ENCODE measurements at regions not wholly inside any gene's neighbourhood (a gene's known extent, or its start where the extent isn't known, plus 50 kb on each side); places are given as distances from the start of the nearest gene placed in this dataset.
"Not testable (repeated sequence)": the region's sequence is repeated elsewhere in the genome, so short reads cannot be mapped to it uniquely, and the experiment has no call there.

DNA sequence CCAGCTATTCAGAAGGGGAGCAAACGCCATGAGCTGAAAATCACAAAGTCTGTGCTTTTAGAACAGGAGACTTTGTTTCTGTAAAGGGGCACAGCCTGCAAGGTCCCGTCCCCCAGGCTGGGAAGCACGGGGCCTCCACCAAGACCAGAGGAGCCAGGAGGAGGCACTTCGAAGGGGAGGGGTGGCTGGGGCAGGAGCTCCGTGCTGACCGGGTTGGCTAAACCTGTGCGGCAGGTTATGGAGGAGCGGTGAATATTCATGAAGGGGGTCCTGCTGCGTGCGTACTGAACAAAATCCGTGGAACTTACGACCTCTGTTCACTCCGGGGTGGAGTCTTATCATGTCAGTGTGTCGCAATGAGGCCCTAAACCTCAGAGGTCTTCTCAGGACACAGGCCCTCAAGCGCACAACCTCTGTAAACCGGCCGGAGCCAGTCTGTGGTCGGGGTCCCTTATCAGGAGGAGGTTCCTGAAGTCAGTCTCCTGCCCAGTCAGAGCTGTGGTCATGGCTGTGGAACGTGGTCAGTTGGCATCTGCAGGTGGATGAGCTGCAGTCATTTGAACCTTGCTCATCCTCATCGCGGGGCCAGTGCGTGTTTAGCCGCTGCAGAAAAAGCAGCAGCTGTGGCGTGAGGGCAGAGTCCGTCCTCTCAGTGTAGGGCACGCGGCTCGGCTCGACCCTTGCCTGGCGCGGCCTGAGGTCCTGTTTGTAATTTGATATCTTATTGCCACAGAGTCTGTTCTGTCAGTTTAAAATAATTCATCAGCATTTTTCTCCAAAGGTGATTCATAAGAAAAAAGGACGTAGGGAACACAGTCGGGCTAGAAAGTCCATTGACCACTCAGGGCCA lies 5507.7 kb upstream of the TPTE start:
- not testable (repeated sequence) for H3K4me3 ChIP-seq (ENCODE audit: low read length in 2 of 2); H3K27ac ChIP-seq (ENCODE audit: low read length); H3K4me1 ChIP-seq (ENCODE audit: control insufficient read depth, insufficient read depth, low read length); H3K36me3 ChIP-seq (ENCODE audit: control insufficient read depth in 2 of 2, insufficient read depth in 2 of 2, low read length in 2 of 2); H3K27me3 ChIP-seq (ENCODE audit: control insufficient read depth in 1 of 2, insufficient read depth in 2 of 2, low read length in 2 of 2); H3K9me3 ChIP-seq (ENCODE audit: control insufficient read depth in 2 of 2, low read length in 2 of 2); H3K9ac ChIP-seq (ENCODE audit: low read length in 2 of 2)

GRCh38 chr21:5015187-5015586 lies 5506.2 kb upstream of the TPTE start:
- not testable (repeated sequence) for H3K4me1 ChIP-seq (ENCODE audit: control insufficient read depth, insufficient read depth, low read length)

DNA sequence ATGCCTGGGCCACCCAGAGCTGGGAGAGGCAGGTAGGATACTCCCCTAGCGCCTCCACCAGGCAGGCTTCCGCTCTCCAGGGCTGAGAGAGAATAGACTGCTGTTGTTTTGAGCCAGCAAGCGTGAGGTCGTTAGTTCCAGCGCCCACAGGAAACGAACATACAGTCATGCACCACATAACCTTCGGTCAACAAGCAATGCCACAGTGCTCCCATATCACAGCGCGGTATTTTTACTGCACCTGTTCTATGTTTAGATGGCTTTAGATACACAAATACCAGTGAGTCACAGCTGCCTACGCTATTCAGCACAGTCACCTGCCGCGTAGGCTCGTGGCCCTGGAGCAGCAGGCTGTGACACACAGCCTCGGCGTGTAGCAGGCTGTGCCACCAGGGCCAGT lies 5502.3 kb upstream of the TPTE start:
- not testable (repeated sequence) for H3K9me3 ChIP-seq (ENCODE audit: control insufficient read depth in 2 of 2, low read length in 2 of 2); H3K27me3 ChIP-seq (ENCODE audit: control insufficient read depth in 1 of 2, insufficient read depth in 2 of 2, low read length in 2 of 2); H3K4me3 ChIP-seq (ENCODE audit: low read length in 2 of 2); H3K9ac ChIP-seq (ENCODE audit: low read length in 2 of 2); H3K4me1 ChIP-seq (ENCODE audit: control insufficient read depth, insufficient read depth, low read length); H3K36me3 ChIP-seq (ENCODE audit: control insufficient read depth in 2 of 2, insufficient read depth in 2 of 2, low read length in 2 of 2); H3K27ac ChIP-seq (ENCODE audit: low read length)

More at GRCh38 chr21:5015187-5015586, 5506.2 kb upstream of the TPTE start:
- H3K9ac ChIP-seq (ENCODE audit: low read length in 2 of 2); H3K9me3 ChIP-seq (ENCODE audit: control insufficient read depth in 2 of 2, low read length in 2 of 2); H3K27ac ChIP-seq (ENCODE audit: low read length); H3K36me3 ChIP-seq (ENCODE audit: control insufficient read depth in 2 of 2, insufficient read depth in 2 of 2, low read length in 2 of 2); H3K27me3 ChIP-seq (ENCODE audit: control insufficient read depth in 1 of 2, insufficient read depth in 2 of 2, low read length in 2 of 2); H3K4me3 ChIP-seq (ENCODE audit: low read length in 2 of 2): not testable (repeated sequence)

GRCh38 chr21:5021815-5022214 lies 5499.6 kb upstream of the TPTE start:
- H3K4me3 ChIP-seq (ENCODE audit: low read length in 2 of 2); H3K9me3 ChIP-seq (ENCODE audit: control insufficient read depth in 2 of 2, low read length in 2 of 2); H3K27me3 ChIP-seq (ENCODE audit: control insufficient read depth in 1 of 2, insufficient read depth in 2 of 2, low read length in 2 of 2): not testable (repeated sequence)

DNA sequence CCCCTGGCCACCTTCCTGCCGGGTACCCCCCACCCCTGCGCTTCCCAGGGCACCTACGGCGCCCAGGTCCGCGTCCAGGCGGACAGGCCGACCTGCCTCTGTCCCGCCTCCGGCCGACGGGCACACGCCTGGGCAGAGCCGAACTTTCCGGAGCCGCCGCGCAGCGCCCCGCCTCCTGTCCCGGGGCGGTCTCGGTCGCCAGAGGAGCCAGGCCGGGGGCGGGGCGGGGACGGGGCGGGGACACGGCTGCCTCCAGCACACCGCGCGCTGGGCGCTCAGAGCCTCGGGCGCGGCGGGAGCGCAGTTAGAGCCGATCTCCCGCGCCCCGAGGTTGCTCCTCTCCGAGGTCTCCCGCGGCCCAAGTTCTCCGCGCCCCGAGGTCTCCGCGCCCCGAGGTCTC lies 5499.1 kb upstream of the TPTE start:
- not testable (repeated sequence) for H3K9me3 ChIP-seq (ENCODE audit: control insufficient read depth in 2 of 2, low read length in 2 of 2); H3K9ac ChIP-seq (ENCODE audit: low read length in 2 of 2); H3K4me3 ChIP-seq (ENCODE audit: low read length in 2 of 2); H3K27ac ChIP-seq (ENCODE audit: low read length); H3K4me1 ChIP-seq (ENCODE audit: control insufficient read depth, insufficient read depth, low read length); H3K36me3 ChIP-seq (ENCODE audit: control insufficient read depth in 2 of 2, insufficient read depth in 2 of 2, low read length in 2 of 2); H3K27me3 ChIP-seq (ENCODE audit: control insufficient read depth in 1 of 2, insufficient read depth in 2 of 2, low read length in 2 of 2)

More at GRCh38 chr21:5021815-5022214, 5499.6 kb upstream of the TPTE start:
- H3K36me3 ChIP-seq (ENCODE audit: control insufficient read depth in 2 of 2, insufficient read depth in 2 of 2, low read length in 2 of 2); H3K9ac ChIP-seq (ENCODE audit: low read length in 2 of 2); H3K4me1 ChIP-seq (ENCODE audit: control insufficient read depth, insufficient read depth, low read length); H3K27ac ChIP-seq (ENCODE audit: low read length): not testable (repeated sequence)

DNA sequence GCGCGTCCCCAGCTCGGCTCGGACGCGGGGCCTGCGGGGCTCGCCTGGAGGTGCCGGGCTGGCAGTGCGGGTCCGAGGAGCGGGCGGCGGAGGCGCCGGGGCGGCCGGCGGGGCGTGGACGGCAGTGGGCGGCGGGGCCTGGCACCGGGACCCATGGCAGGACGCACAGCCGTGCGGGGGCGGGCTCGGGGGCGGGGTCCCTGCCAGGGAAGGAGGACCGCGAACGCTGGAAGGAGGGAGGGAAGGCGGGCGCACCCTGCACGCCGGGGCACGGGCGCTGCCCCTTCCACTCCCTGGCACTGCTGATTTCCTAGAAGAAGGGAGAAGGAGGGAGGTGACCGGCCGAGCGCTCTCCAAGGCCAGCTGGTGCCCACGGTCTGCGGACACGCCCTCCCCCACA lies 5498.6 kb upstream of the TPTE start:
- not testable (repeated sequence) for H3K4me3 ChIP-seq (ENCODE audit: low read length in 2 of 2); H3K9ac ChIP-seq (ENCODE audit: low read length in 2 of 2); H3K27me3 ChIP-seq (ENCODE audit: control insufficient read depth in 1 of 2, insufficient read depth in 2 of 2, low read length in 2 of 2); H3K36me3 ChIP-seq (ENCODE audit: control insufficient read depth in 2 of 2, insufficient read depth in 2 of 2, low read length in 2 of 2); H3K9me3 ChIP-seq (ENCODE audit: control insufficient read depth in 2 of 2, low read length in 2 of 2); H3K4me1 ChIP-seq (ENCODE audit: control insufficient read depth, insufficient read depth, low read length); H3K27ac ChIP-seq (ENCODE audit: low read length)

GRCh38 chr21:5035147-5035546 lies 5486.2 kb upstream of the TPTE start:
- H3K9ac ChIP-seq (ENCODE audit: low read length in 2 of 2); H3K27ac ChIP-seq (ENCODE audit: low read length); H3K9me3 ChIP-seq (ENCODE audit: control insufficient read depth in 2 of 2, low read length in 2 of 2); H3K27me3 ChIP-seq (ENCODE audit: control insufficient read depth in 1 of 2, insufficient read depth in 2 of 2, low read length in 2 of 2); H3K4me1 ChIP-seq (ENCODE audit: control insufficient read depth, insufficient read depth, low read length); H3K4me3 ChIP-seq (ENCODE audit: low read length in 2 of 2); H3K36me3 ChIP-seq (ENCODE audit: control insufficient read depth in 2 of 2, insufficient read depth in 2 of 2, low read length in 2 of 2): not testable (repeated sequence)

GRCh38 chr21:5035587-5035986 lies 5485.8 kb upstream of the TPTE start:
- not testable (repeated sequence) for H3K36me3 ChIP-seq (ENCODE audit: control insufficient read depth in 2 of 2, insufficient read depth in 2 of 2, low read length in 2 of 2); H3K27ac ChIP-seq (ENCODE audit: low read length); H3K4me3 ChIP-seq (ENCODE audit: low read length in 2 of 2); H3K9ac ChIP-seq (ENCODE audit: low read length in 2 of 2); H3K27me3 ChIP-seq (ENCODE audit: control insufficient read depth in 1 of 2, insufficient read depth in 2 of 2, low read length in 2 of 2); H3K9me3 ChIP-seq (ENCODE audit: control insufficient read depth in 2 of 2, low read length in 2 of 2); H3K4me1 ChIP-seq (ENCODE audit: control insufficient read depth, insufficient read depth, low read length)

DNA sequence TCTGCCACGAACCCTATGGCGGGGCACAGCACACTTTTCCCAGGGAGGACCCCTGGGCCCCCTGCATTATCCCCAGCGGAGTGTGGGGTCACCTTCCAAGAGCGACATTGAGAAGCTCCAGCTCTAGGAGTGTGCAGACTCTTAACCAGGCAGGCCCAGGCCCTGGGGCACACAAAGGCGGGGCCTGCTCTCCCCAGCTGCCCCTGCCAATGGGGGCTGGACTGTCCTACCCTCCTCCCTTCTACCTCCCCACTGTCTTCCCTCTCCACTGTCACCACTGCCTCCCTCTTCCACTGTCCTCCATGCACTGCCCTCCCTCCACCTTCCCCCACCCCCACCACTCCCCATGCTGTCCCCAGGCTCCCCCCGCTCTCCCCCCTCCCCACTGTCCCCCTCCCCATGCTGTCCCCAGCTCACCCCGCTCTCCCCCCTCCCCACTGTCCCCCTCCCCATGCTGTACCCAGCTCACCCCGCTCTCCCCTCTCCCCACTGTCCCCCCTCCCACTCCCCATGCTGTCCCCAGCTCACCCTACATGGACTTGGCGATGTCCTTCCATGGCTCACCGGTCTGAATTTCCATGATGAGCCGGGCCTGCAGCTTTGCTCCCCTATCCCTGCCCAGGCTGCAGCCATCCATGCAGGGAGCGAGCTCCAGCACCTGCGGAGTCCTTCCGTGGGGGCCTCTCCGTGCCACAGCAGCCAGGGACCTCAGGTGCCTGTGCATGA lies 5483.6 kb upstream of the TPTE start:
- H3K9me3 ChIP-seq (ENCODE audit: control insufficient read depth in 2 of 2, low read length in 2 of 2); H3K4me3 ChIP-seq (ENCODE audit: low read length in 2 of 2); H3K9ac ChIP-seq (ENCODE audit: low read length in 2 of 2); H3K27me3 ChIP-seq (ENCODE audit: control insufficient read depth in 1 of 2, insufficient read depth in 2 of 2, low read length in 2 of 2); H3K4me1 ChIP-seq (ENCODE audit: control insufficient read depth, insufficient read depth, low read length); H3K27ac ChIP-seq (ENCODE audit: low read length); H3K36me3 ChIP-seq (ENCODE audit: control insufficient read depth in 2 of 2, insufficient read depth in 2 of 2, low read length in 2 of 2): not testable (repeated sequence)

DNA sequence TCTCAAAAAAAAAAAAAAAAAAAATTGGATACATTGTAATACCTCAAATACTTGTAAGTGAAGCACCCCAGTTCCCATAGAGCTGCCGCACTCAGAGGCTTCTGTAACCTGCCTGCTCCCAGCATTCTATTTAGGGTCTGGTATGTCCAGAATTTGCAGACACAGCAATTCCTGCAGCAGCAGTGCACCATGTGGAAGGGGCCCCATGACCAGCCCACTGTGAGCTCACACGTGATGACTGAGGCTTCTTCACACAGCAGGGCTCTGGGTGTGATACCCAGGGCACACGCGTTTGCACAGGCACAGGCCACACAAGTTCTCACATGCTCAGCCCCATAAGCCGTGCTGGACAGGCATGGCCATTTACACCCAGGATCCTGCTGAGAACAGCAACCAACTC lies 5481.5 kb upstream of the TPTE start:
- not testable (repeated sequence) for H3K9me3 ChIP-seq (ENCODE audit: control insufficient read depth in 2 of 2, low read length in 2 of 2); H3K27me3 ChIP-seq (ENCODE audit: control insufficient read depth in 1 of 2, insufficient read depth in 2 of 2, low read length in 2 of 2); H3K4me3 ChIP-seq (ENCODE audit: low read length in 2 of 2); H3K4me1 ChIP-seq (ENCODE audit: control insufficient read depth, insufficient read depth, low read length); H3K9ac ChIP-seq (ENCODE audit: low read length in 2 of 2); H3K36me3 ChIP-seq (ENCODE audit: control insufficient read depth in 2 of 2, insufficient read depth in 2 of 2, low read length in 2 of 2); H3K27ac ChIP-seq (ENCODE audit: low read length)

DNA sequence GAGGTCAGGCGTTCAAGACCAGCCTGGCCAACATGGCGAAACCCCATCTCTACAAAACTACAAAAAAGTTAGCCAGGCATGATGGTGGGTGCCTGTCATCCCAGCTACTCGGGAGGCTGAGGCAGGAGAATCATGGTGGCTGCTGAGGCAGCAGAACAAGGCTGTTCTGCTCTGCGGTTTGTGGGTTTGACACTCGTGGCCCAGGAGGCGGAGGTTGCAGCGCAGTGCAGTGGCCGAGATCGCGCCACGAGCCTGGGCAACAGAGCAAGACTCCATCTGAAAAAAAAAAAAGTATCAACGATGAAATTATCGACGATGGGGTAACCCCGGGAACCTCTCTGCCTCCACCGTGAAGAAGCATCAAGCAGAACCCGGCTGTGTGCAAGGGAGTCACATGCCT lies 5478.8 kb upstream of the TPTE start:
- not testable (repeated sequence) for H3K36me3 ChIP-seq (ENCODE audit: control insufficient read depth in 2 of 2, insufficient read depth in 2 of 2, low read length in 2 of 2); H3K4me3 ChIP-seq (ENCODE audit: low read length in 2 of 2); H3K9me3 ChIP-seq (ENCODE audit: control insufficient read depth in 2 of 2, low read length in 2 of 2); H3K4me1 ChIP-seq (ENCODE audit: control insufficient read depth, insufficient read depth, low read length); H3K27ac ChIP-seq (ENCODE audit: low read length); H3K9ac ChIP-seq (ENCODE audit: low read length in 2 of 2); H3K27me3 ChIP-seq (ENCODE audit: control insufficient read depth in 1 of 2, insufficient read depth in 2 of 2, low read length in 2 of 2)

Measured in stomach smooth muscle (tissue), 2 donors.